GM21529 (cell line): ENCODE measurements at regions not wholly inside any gene's neighbourhood (a gene's known extent, or its start where the extent isn't known, plus 50 kb on each side); places are given as distances from the start of the nearest gene placed in this dataset.

Source experiments
- ATAC-seq: cut with Tn5 transposase; IDR thresholded peaks from one replicate; pipeline ENCODE4 v1.9.1; 2021; ENCODE audit not compliant: unreplicated experiment

DNA sequence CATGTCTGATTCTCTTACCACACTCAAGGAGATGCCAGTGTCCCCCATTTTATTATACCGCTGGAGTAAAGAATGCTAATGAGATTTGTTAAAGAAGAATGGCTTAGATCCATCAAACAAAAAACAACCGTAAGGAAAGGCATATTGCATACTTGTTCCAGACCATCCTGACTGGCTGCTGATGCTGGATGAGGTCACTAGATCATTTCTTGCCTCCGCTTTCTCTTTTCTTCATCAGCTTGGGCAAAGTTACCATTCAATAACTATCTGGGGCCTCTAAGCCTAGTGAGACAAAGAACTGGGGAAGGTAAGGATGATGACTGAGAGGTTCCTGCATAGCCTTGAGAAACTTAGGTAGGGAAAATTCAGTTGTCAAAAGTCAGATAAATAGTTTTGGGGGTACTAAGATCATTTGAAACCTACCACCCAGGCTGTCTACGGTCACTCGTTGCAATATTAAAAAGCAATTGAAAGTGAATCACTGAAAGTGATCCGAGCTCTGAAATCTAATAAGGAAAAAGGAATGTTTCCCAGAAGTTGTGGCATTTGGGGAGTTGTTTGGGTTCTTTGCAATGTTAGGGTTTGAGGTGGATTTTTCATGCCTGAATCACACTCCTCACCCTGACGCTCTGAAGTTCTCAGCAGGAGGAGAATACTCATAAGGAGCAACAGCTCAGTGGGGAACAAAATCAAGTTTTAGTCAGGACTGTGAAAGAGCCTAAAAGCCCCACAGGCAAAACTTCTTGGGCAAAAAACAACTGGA, 176.8 kb downstream of the HHIPL2 start:
- ATAC-seq: no peak

GRCh38 chr1:222370081-222370912, 177.6 kb downstream of the HHIPL2 start:
- no peak for ATAC-seq

GRCh38 chr1:222369148-222369547, 178.8 kb downstream of the HHIPL2 start:
- no peak for ATAC-seq

GRCh38 chr1:222358100-222358499, 189.8 kb downstream of the HHIPL2 start:
- no peak for ATAC-seq

- ATAC-seq: no peak
Measured at GRCh38 chr1:222357252-222357651, 190.7 kb downstream of the HHIPL2 start.

DNA sequence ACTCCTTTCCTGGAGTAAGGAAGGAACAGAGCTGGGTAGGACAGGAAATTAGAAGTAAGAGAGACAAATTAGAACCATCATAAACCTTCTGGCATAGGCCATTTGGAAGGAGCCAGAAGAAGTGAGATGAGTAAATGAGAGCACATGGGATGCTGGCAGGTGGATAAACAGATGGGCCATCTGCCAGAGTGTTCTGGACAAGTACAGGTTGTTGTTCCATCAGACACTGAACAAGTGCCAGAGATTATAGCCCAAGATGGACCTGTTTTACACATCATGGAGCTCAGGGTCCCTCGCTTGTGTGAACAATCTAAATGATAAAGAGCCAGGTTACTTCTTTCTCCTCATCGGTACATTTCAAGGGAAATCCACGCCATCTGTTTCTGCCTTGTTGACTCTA, 200.3 kb downstream of the HHIPL2 start:
- ATAC-seq: no peak

- ATAC-seq: no peak
Measured at GRCh38 chr1:222346955-222347354, 200.9 kb downstream of the HHIPL2 start.

GRCh38 chr1:222339376-222339947, 208.4 kb downstream of the HHIPL2 start:
- no peak for ATAC-seq

- no peak for ATAC-seq
Measured at GRCh38 chr1:222335586-222335985, 212.3 kb downstream of the HHIPL2 start.

DNA sequence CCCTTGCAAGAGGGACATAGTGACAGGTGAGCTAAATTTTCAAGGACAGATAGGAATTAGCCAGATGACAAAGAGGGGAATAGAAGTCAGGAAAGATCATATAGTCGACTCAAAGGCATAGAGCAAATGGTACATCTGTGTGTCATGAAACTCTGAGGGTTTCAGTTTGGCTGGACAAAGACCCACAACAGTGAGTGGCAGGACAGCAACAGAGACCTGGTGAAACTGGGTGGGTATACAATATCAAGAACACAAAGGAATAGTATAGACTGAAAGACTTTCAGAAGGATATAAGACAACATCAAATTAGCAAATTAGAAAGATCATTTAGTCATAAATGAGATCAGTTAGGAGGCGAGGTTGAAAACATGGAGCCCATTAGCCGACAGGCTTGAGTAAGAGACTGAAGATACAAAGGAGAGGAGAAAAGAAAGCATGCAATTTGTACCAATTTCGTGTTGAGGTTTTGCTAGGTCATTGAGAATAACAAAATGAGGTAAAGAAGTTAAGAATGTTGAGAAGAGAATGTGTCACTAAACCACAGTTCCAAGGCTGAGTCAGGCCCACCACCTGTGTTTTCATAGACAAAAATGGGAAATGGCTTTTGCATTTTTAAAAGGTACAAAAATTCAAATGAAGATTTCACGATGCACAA, 213.8 kb downstream of the HHIPL2 start:
- no peak for ATAC-seq

GRCh38 chr1:222331765-222332164, 216.1 kb downstream of the HHIPL2 start:
- no peak for ATAC-seq

- ATAC-seq: no peak
Measured at GRCh38 chr1:222331340-222331739, 216.6 kb downstream of the HHIPL2 start.

- ATAC-seq: no peak
Measured at GRCh38 chr1:222329493-222330045, 218.3 kb downstream of the HHIPL2 start.

- ATAC-seq: no peak
Measured at GRCh38 chr1:222326710-222327036, 221.2 kb downstream of the HHIPL2 start.

GRCh38 chr1:222326006-222326709, 221.7 kb downstream of the HHIPL2 start:
- no peak for ATAC-seq

GRCh38 chr1:222325506-222325905, 222.4 kb downstream of the HHIPL2 start:
- ATAC-seq: no peak

DNA sequence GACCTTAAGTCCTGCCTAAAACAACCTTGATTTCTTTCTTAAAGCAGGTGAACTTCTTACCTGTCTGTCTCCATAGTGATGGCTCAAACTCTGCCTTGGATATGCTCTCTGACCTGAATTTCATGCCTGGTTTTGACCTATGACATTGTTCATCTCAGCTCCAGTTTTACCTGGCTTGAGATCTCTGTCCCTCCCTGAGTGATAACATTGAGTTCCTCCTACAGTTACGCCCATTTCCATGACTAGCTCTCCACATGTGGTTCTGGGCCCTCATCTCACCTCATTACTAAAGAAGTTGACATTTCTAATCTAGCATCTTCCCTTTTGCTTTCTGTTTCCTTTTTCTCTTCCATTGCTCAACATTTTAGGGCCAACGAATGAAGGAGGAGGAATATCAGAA, 233.1 kb downstream of the HHIPL2 start:
- ATAC-seq: no peak

GRCh38 chr1:222310836-222311235, 237.1 kb downstream of the HHIPL2 start:
- peak; percentile 89 for ATAC-seq

- ATAC-seq: no peak
Measured at GRCh38 chr1:222307621-222308020, 240.3 kb downstream of the HHIPL2 start.

DNA sequence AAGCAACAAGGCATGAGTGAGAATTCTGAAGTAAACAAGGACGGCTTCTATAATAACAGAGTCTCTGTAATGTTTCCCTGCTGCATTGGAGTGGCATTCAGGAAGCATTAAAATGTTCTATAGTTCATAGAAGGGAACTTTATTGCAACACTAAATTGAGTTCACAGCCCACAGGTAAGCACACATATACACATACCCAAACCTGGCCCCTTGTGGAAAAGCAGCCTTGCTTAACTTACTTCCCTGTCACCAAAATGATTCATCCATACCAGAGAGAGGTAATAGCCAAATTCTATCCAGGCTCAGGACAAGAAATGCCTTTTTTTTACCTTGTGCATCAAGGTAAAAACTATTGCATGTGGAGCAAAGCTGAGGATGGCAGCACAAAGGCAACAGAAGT, 241.4 kb downstream of the HHIPL2 start:
- no peak for ATAC-seq

GRCh38 chr1:222306011-222306410, 241.9 kb downstream of the HHIPL2 start:
- ATAC-seq: no peak
